GM12878 (cell line): ENCODE measurements at regions not wholly inside any gene's neighbourhood (a gene's known extent, or its start where the extent isn't known, plus 50 kb on each side); places are given as distances from the start of the nearest gene placed in this dataset.

ENCODE experiments used
- ATAC-seq: fragments of 200-7000 bp; cut with Tn5 transposase; 3 replicates; pipeline ENCODE4 v1.9.1; 2020; ENCODE audit warnings: mild to moderate bottlenecking, moderate library complexity
- BruUV-seq: library from RNA; stranded (reverse); fragments of 400-500 nt; replicated peaks from 2 replicates; lab custom pipeline; 2021; lab: Mats Ljungman, UMichigan
- CTCF ChIA-PET: fragments of 300-600 bp; sonication (Branson Sonifier 250); formaldehyde crosslinking; extraction: SDS; loops from one replicate; lab custom pipeline; 2021; ENCODE audit warnings: inconsistent platforms; lab: Yijun Ruan, JAX
- POLR2A ChIA-PET: fragments of 350-600 bp; formaldehyde crosslinking; extraction: SDS; loops from one replicate; lab custom pipeline; 2021; ENCODE audit warnings: inconsistent platforms; lab: Charles Lee
- RAD21 ChIA-PET: fragments of 300-600 bp; sonication (Branson Sonifier 250); formaldehyde crosslinking; loops from one replicate; lab custom pipeline; 2023; ENCODE audit warnings: antibody characterized with exemption; ENCODE audit not compliant: unreplicated experiment; lab: Charles Lee
- SMC1A ChIA-PET: fragments of 300-600 bp; sonication (Branson Sonifier 250); formaldehyde crosslinking; loops from one replicate; lab custom pipeline; 2023; ENCODE audit not compliant: unreplicated experiment, uncharacterized antibody; lab: Charles Lee
- DNase-seq: peaks from one replicate; pipeline ENCODE4 v3.0.0-alpha.2; 2011; ENCODE audit warnings: low read depth, low spot score
- FAIRE-seq: peaks from 3 replicates; lab custom pipeline; 2011; peaks lifted over from hg19 to GRCh38; lab: Jason Lieb, UNC
- H2AFZ ChIP-seq: 2 replicates; pipeline ENCODE4 v1.6.0; 2011; ENCODE audit warnings: low read depth, low read length, control low read depth; ENCODE audit not compliant: control insufficient read depth
- H3K27ac ChIP-seq: 2 replicates; pipeline ENCODE4 v1.5.1; 2011; ENCODE audit warnings: control low read depth; ENCODE audit not compliant: control insufficient read depth, insufficient read depth
- H3K27me3 ChIP-seq, 2 experiments: replicated peaks in 1 of 2; 2 replicates each; pipeline versions ENCODE4 v1.6.0 to v1.6.1; 2011; ENCODE audit warnings: low read length in 1 of 2; ENCODE audit not compliant: control insufficient read depth in 2 of 2, insufficient read depth in 2 of 2
- H3K36me3 ChIP-seq, 2 experiments: 2 replicates each; pipeline ENCODE4 v1.5.1; 2011; ENCODE audit warnings: low read length in 1 of 2; ENCODE audit not compliant: control insufficient read depth in 2 of 2, insufficient read depth in 2 of 2
- H3K4me1 ChIP-seq: 2 replicates; pipeline ENCODE4 v1.6.1; 2011; ENCODE audit warnings: mild to moderate bottlenecking, low read length, moderate library complexity, mixed read lengths; ENCODE audit not compliant: control insufficient read depth, insufficient read depth
- H3K4me2 ChIP-seq: 2 replicates; pipeline ENCODE4 v1.6.0; 2011; ENCODE audit warnings: control low read depth; ENCODE audit not compliant: control insufficient read depth, insufficient read depth
- H3K4me3 ChIP-seq: fragments of 200-600 bp; sonication (generic); 2 replicates; pipeline ENCODE4 v1.5.1; 2016
- H3K79me2 ChIP-seq: 2 replicates; pipeline ENCODE4 v1.6.0; 2011; ENCODE audit warnings: low read length; ENCODE audit not compliant: control insufficient read depth, insufficient read depth
- H3K9ac ChIP-seq: 2 replicates; pipeline ENCODE4 v1.8.0; 2011; ENCODE audit warnings: low read length, control low read depth, mixed read lengths; ENCODE audit not compliant: control insufficient read depth, insufficient read depth
- H3K9me3 ChIP-seq: replicated peaks from 3 replicates; pipeline ENCODE4 v1.5.1; 2011; ENCODE audit warnings: mild to moderate bottlenecking, low read length; ENCODE audit not compliant: control insufficient read depth, insufficient read depth
- H4K20me1 ChIP-seq: 2 replicates; pipeline ENCODE4 v1.6.0; 2011; ENCODE audit not compliant: control insufficient read depth, insufficient read depth
- ATF3 ChIP-seq: IDR thresholded peaks from 2 replicates; pipeline ENCODE4 v1.6.1; 2011; ENCODE audit warnings: low read depth, mild to moderate bottlenecking, low read length, moderate library complexity, borderline replicate concordance; ENCODE audit errors: extremely low read depth
- CREM ChIP-seq: IDR thresholded peaks from 2 replicates; pipeline ENCODE4 v1.6.1; 2014; ENCODE audit warnings: antibody characterized with exemption, low read depth
- IKZF1 ChIP-seq: fragments of 450-650 bp; conservative IDR thresholded peaks from 2 replicates; pipeline ENCODE4 v1.6.1; 2017; ENCODE audit warnings: antibody characterized with exemption, mild to moderate bottlenecking
- MEF2B ChIP-seq: fragments of 450-650 bp; IDR thresholded peaks from 2 replicates; pipeline ENCODE4 v1.6.1; 2018; ENCODE audit warnings: mild to moderate bottlenecking, moderate library complexity; ENCODE audit not compliant: partially characterized antibody, poor library complexity, severe bottlenecking
- MTA3 ChIP-seq: IDR thresholded peaks from 2 replicates; pipeline ENCODE4 v1.6.1; 2012; ENCODE audit warnings: low read length, inconsistent platforms, borderline replicate concordance
- NFIC ChIP-seq: IDR thresholded peaks from 2 replicates; pipeline ENCODE4 v1.6.1; 2012; ENCODE audit warnings: low read depth, mild to moderate bottlenecking, inconsistent platforms, low read length, moderate library complexity
- POLR2AphosphoS5 ChIP-seq: IDR thresholded peaks from 2 replicates; pipeline ENCODE4 v1.6.1; 2011; ENCODE audit warnings: mild to moderate bottlenecking, low read length, inconsistent platforms
- SRF ChIP-seq, 2 experiments: IDR thresholded peaks; 2 replicates each; pipeline ENCODE4 v1.6.1; 2011; ENCODE audit warnings: low read depth in 2 of 2, low read length in 2 of 2, mild to moderate bottlenecking in 1 of 2, moderate library complexity in 1 of 2
- TBL1XR1 ChIP-seq: IDR thresholded peaks from 2 replicates; pipeline ENCODE4 v1.6.1; 2012; ENCODE audit warnings: low read depth, low read length, improper control_type of control experiment
- TCF3 ChIP-seq: IDR thresholded peaks from 2 replicates; pipeline ENCODE4 v1.6.1; 2012; ENCODE audit warnings: low read depth, mild to moderate bottlenecking, low read length, borderline replicate concordance; ENCODE audit not compliant: insufficient read depth
- YBX1 ChIP-seq: fragments of 450-650 bp; IDR thresholded peaks from 2 replicates; pipeline ENCODE4 v1.6.1; 2016; ENCODE audit warnings: antibody characterized with exemption
- ZBED1 ChIP-seq: IDR thresholded peaks from 2 replicates; pipeline ENCODE4 v1.6.1; 2016; ENCODE audit warnings: borderline replicate concordance
- ZNF274 ChIP-seq: IDR thresholded peaks from one replicate; pipeline ENCODE4 v1.8.0; 2011; ENCODE audit not compliant: insufficient read length, insufficient read depth
- WGBS: methylation state at CpG from one replicate; pipeline ENCODE4 v1.1.6; 2016; ENCODE audit warnings: low lambda C conversion rate; ENCODE audit not compliant: insufficient replicate concordance, insufficient coverage; ENCODE audit errors: missing lambda C conversion rate; 5-methylcytosine and 5-hydroxymethylcytosine counted together
- in situ Hi-C: fragments of 300-500 bp; cut with MboI; formaldehyde crosslinking; loops from 9 replicates; pipeline ENCODE4 v1.14.3; 2018; ENCODE audit warnings: mixed read lengths
- intact Hi-C: fragments of 100-400 bp; cut with micrococcal nuclease; formaldehyde crosslinking; loops from one replicate; pipeline ENCODE4 v1.14.2; 2022; ENCODE audit not compliant: unreplicated experiment
- TF ChIP-seq, protein P1 (sequence below): IDR thresholded peaks from 2 replicates; pipeline ENCODE4 v1.6.1; 2012; ENCODE audit warnings: low read length, inconsistent platforms
- TF ChIP-seq, protein P2 (sequence below): IDR thresholded peaks from 2 replicates; pipeline ENCODE4 v1.6.1; 2012; ENCODE audit warnings: low read depth, low read length, improper control_type of control experiment

GRCh38 chr12:85572956-85573355, 263.3 kb downstream of the RASSF9 start:
- H3K4me1 ChIP-seq: no peaks in the 10 kb centered on the region
- in situ Hi-C loops (no loop called here), intact Hi-C loops (no loop called here)
- no peak overlapping the region for H3K4me2 ChIP-seq
- DNase-seq (no peak), FAIRE-seq (no peak), ATAC-seq (no peak)
- BruUV-seq: no TSS peak
- H3K9ac ChIP-seq: no peak overlapping the region
- H4K20me1 ChIP-seq: no peaks in the 10 kb centered on the region
- no peak for TF ChIP-seq SRF (IDR thresholded peaks at IDR 0.05; ENCODE audit: low read depth in 2 of 2, low read length in 2 of 2)
- no peak for TF ChIP-seq ATF3
- no peak for TF ChIP-seq ZNF274
- TF ChIP-seq IKZF1: no peak
- no peak for TF ChIP-seq MEF2B
- no peak for TF ChIP-seq MTA3
- TF ChIP-seq CREM: no peak
- TF ChIP-seq, protein P1, sequence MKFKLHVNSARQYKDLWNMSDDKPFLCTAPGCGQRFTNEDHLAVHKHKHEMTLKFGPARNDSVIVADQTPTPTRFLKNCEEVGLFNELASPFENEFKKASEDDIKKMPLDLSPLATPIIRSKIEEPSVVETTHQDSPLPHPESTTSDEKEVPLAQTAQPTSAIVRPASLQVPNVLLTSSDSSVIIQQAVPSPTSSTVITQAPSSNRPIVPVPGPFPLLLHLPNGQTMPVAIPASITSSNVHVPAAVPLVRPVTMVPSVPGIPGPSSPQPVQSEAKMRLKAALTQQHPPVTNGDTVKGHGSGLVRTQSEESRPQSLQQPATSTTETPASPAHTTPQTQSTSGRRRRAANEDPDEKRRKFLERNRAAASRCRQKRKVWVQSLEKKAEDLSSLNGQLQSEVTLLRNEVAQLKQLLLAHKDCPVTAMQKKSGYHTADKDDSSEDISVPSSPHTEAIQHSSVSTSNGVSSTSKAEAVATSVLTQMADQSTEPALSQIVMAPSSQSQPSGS: 0 out of 2 replicates have a peak, but pooled peaks have one; percentile 19
- TF ChIP-seq TCF3: no peak
- no peak for TF ChIP-seq ZBED1
- TF ChIP-seq, protein P2, sequence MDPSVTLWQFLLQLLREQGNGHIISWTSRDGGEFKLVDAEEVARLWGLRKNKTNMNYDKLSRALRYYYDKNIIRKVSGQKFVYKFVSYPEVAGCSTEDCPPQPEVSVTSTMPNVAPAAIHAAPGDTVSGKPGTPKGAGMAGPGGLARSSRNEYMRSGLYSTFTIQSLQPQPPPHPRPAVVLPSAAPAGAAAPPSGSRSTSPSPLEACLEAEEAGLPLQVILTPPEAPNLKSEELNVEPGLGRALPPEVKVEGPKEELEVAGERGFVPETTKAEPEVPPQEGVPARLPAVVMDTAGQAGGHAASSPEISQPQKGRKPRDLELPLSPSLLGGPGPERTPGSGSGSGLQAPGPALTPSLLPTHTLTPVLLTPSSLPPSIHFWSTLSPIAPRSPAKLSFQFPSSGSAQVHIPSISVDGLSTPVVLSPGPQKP: no peak
- no peak for TF ChIP-seq TBL1XR1
- TF ChIP-seq NFIC: peak; percentile 43; the same call in 1 of the 2 replicates
- no peak for TF ChIP-seq POLR2AphosphoS5
- TF ChIP-seq YBX1: no peak
- ChIA-PET POLR2A (no interaction called here), RAD21 (interaction anchor here (1.2 kb wide), 1 partner anchor 32 kb away, joined by 3 read pairs; no protein-coding TSS in a partner anchor), SMC1A (interaction anchor here (1.3 kb wide), 1 partner anchor 15 kb away, joined by 3 read pairs; no protein-coding TSS in a partner anchor), CTCF (interaction anchor here (0.8 to 1.5 kb wide), 2 partner anchors 89 to 294 kb away, joined by 3 to 7 read pairs; no protein-coding TSS in a partner anchor)
- H3K27me3 ChIP-seq: no peaks in the 10 kb centered on the region
- H3K79me2 ChIP-seq: no peaks in the 10 kb centered on the region
- no peak overlapping the region for H3K27ac ChIP-seq
- no peak overlapping the region for H2AFZ ChIP-seq
- no peaks in the 10 kb centered on the region for H3K9me3 ChIP-seq
- H3K36me3 ChIP-seq: no peaks in the 10 kb centered on the region
- 0% methylated on average over 1 of the region's 1 CpG for WGBS
- no peak overlapping the region for H3K4me3 ChIP-seq
